SK-N-MC (cell line): ENCODE measurements at regions not wholly inside any gene's neighbourhood (a gene's known extent, or its start where the extent isn't known, plus 50 kb on each side); places are given as distances from the start of the nearest gene placed in this dataset.

Experiments
- EZH2 ChIP-seq: fragments of 200-600 bp; sonication (generic); IDR thresholded peaks from one replicate; pipeline ENCODE4 v1.6.1; 2017; ENCODE audit warnings: antibody characterized with exemption
- POLR2AphosphoS5 ChIP-seq: IDR thresholded peaks from 2 replicates; pipeline ENCODE4 v1.6.1; 2012; ENCODE audit warnings: mild to moderate bottlenecking, low read depth, low read length, borderline replicate concordance

GRCh38 chr12:91630596-91631293 lies 448.1 kb upstream of the DCN start:
- TF ChIP-seq POLR2AphosphoS5 (no peak), EZH2 (no peak)
